Hematopoietic multipotent progenitor cell (in vitro differentiated cells): ENCODE measurements at regions not wholly inside any gene's neighbourhood (a gene's known extent, or its start where the extent isn't known, plus 50 kb on each side); places are given as distances from the start of the nearest gene placed in this dataset.

Experiments used
- DNase-seq, 3 donors: peaks; one replicate each; pipeline ENCODE4 v3.0.0-alpha.2; 2011 to 2015; ENCODE audit warnings: low read depth in 2 of 3, low spot score in 2 of 3

DNA sequence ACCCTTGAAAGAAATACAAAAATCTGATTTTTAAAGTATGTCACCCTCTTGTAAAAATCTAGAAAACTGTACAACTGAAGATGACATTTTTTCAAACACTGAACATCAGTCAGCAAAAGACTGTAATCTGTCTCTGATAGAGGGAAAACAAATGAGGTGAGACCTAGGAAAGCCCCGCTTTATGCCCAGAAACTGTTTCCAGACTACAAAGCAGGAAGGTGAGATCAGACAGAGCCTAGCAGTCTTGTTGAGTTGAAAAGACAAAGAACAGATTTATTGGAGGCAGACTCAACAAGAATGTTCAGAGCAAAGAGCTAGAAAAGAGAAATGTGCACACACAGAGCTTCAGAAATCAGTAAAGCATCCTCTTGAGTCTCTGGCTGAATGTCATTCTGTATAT, 873.6 kb downstream of the LRFN5 start:
- DNase-seq: no peak

GRCh38 chr14:42475289-42475688, 868.6 kb downstream of the LRFN5 start:
- no peak for DNase-seq

GRCh38 chr14:42470427-42470719, 863.7 kb downstream of the LRFN5 start:
- no peak for DNase-seq

GRCh38 chr14:42469637-42470426, 863.2 kb downstream of the LRFN5 start:
- DNase-seq: no peak

GRCh38 chr14:42460673-42461072, 854.0 kb downstream of the LRFN5 start:
- no peak for DNase-seq

GRCh38 chr14:42459171-42459685, 852.6 kb downstream of the LRFN5 start:
- no peak for DNase-seq

DNA sequence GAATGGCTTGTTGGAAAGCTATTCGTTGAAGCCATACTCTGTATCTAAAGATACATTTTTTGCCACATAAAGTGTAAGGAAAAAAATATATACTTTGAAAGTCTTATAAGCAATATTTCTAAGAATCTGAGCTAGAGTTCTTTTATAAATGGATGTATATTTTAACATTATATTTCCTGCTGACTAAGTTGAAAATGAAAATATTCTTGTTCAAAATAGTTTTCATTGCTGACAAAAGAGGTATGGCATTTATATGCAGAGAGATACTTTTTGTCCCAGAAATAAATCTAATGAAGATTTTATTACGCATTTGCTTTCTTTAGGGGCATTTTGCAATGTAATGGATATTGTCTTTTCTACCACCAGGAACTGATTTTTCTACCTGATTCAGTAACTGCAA, 834.9 kb downstream of the LRFN5 start:
- DNase-seq: no peak

- DNase-seq: no peak
These were observed 831.1 kb downstream of the LRFN5 start for GRCh38 chr14:42437809-42438208.

DNA sequence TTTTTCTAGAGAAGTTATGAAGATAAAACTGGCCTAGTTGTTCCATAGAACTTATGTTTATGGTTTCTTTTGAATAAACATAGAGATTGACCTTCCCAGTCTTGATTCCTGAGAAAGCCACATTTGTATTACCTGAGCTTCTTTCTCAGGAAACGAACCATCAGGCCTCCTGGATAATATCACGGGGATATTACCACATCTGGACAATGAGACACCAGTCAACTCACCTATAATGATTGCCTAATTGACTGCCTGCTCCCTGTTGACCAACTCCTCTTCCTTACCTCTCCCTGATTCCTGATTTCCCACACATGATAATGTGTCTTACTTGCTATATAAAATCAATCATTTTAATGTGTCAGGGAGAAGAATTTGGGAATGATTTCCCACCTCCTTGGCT, 822.7 kb downstream of the LRFN5 start:
- DNase-seq: no peak

DNA sequence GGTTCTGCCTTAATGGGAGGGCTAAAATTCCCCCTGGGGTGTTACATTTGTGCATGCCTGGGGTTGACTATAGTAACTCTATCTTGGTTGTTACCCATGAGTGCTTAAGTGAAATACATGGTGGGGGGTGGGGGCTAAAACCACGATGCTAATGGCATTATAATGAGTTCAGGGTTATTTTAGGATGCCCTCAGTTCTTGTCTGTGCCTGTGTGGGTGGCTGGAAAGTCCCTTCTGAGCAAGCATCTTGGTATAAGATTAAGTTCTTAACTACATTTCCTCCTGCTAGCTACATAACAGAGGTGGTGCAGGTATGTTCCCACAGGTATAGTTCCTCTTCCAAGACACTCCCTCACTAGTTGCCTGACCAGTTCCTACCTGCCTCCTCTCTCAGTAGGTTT, 822.3 kb downstream of the LRFN5 start:
- DNase-seq: no peak

- DNase-seq: no peak
These were observed 817.8 kb downstream of the LRFN5 start for GRCh38 chr14:42424501-42424900.

GRCh38 chr14:42421377-42422078, 814.9 kb downstream of the LRFN5 start:
- no peak for DNase-seq

DNA sequence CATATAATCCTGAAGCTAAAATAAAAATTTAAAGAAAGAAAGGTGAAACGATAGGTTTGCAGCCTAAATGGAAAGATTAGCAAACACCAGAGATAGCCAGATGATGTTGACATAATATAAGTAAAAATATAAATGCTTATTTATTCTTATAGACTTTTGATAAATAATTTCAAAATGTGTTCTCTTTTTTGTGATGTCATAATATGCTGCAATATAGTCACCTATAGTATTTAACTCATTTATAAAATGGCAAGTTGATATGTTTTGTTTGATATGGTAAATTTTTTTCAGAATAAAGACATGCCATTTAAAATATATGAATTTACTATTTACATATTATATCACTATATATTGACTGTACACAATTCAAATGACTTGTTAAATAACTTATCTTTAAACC, 813.4 kb downstream of the LRFN5 start:
- DNase-seq: no peak

DNA sequence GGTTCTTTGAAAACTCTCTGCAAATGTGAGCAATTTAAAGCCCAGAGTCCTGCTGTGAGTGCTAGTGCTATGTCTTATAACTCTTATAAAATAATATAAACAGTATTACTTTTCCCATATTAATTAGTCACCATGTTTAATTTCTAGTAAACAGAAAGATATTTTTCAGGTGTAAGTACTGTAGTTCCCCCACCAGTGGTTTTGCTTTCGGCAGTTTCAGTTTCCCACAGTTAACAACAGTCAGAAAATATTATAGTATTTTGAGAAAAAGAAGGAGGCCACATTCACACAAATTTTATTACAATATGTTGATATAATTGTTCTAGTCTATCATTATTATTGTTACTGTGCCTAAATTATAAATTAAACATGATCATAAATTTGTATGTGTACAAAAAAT, 800.5 kb downstream of the LRFN5 start:
- no peak for DNase-seq

GRCh38 chr14:42391146-42391834, 784.6 kb downstream of the LRFN5 start:
- DNase-seq: no peak

DNA sequence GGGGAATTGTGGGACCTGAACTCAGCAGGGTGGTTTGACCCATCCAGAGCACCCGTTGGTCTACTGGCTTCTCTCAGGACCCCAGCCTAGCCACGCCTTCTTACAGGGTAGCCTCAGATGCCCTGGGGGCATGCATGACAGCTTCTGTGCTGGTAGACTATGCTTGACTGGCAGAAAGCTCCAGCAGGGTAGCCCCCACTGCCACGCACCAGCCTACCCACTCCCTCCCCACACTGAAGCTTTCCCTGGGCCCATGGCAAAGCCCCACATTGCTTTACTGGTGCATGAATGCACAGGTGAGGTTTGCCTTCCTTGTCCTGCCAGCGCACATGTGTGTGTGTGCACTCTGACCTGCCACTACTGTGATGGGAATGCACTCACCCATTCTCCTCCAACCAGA, 772.2 kb downstream of the LRFN5 start:
- no peak for DNase-seq

GRCh38 chr14:42378274-42378673, 771.6 kb downstream of the LRFN5 start:
- DNase-seq: no peak

- DNase-seq: no peak
These were observed 767.7 kb downstream of the LRFN5 start for GRCh38 chr14:42374332-42374731.

DNA sequence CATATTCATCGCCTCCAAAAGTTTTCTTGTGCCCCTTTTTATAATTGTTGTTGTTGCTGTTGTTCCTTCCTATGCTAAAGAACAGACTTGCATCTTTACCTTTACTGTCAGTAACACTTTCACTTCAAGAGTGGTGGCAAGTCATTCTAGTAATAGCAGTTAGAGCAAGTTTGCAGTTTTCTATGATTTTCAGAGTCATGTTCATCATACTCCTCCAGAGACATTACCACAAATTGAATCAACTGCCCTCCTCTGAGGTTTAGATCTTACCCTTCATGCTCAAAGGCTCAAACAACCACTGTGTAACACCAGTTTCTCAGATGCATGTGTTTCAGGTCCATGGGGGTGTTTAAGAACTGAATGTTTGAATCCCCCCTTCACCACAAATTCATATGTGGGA, 763.4 kb downstream of the LRFN5 start:
- DNase-seq: no peak

GRCh38 chr14:42368234-42368633, 761.6 kb downstream of the LRFN5 start:
- no peak for DNase-seq

GRCh38 chr14:42353315-42353714, 746.6 kb downstream of the LRFN5 start:
- no peak for DNase-seq

DNA sequence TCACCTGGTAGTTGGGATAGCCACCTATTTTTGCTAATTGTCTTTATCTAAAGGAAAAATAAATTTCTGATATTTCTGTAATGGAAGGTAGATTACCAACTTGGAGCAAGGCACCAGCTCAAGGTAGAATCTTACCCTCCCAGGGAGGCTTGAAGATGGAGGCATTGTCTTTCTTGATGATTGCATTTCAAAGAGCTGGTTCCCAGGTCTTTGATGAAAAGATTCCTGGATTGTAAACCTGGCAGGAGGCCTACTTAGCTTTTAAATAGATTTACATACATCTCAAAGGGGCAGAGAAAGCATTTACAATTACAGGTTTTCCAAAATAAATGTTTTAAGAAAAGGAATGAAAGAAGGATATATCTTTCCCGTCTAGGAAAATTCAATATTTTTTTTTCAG, 729.2 kb downstream of the LRFN5 start:
- DNase-seq: no peak
